Mammary epithelial cell (primary cell): ENCODE measurements at regions not wholly inside any gene's neighbourhood (a gene's known extent, or its start where the extent isn't known, plus 50 kb on each side); places are given as distances from the start of the nearest gene placed in this dataset.

Experiments
- CTCF ChIP-seq, 2 donors: IDR thresholded peaks in 1 of 2; conservative IDR thresholded peaks in 1 of 2; 2 replicates each; pipeline ENCODE4 v1.5.1; 2011 to 2012; ENCODE audit warnings: inconsistent platforms in 2 of 2, low read length in 2 of 2, mild to moderate bottlenecking in 2 of 2, control low read depth in 1 of 2, low read depth in 1 of 2; ENCODE audit not compliant: insufficient read depth in 1 of 2; ENCODE audit errors: extremely low read depth in 1 of 2
- EZH2 ChIP-seq: IDR thresholded peaks from 2 replicates; pipeline ENCODE4 v1.6.1; 2012; ENCODE audit warnings: low read length, inconsistent platforms, borderline replicate concordance

- TF ChIP-seq CTCF (conservative IDR thresholded peaks at IDR 0.05 in 1 of 2, IDR thresholded peaks at IDR 0.05 in 1 of 2; ENCODE audit: extremely low read depth in 1 of 2, insufficient read depth in 1 of 2, low read depth in 1 of 2, low read length in 2 of 2) (no peak), EZH2 (no peak)
These were observed 371.1 kb upstream of the GRAMD2B start for GRCh38 chr5:126052120-126052519.
